HEK293T (cell line): ENCODE measurements at regions not wholly inside any gene's neighbourhood (a gene's known extent, or its start where the extent isn't known, plus 50 kb on each side); places are given as distances from the start of the nearest gene placed in this dataset.

ENCODE experiments used
- CTCF ChIA-PET: fragments of 350-600 bp; formaldehyde crosslinking; extraction: SDS; loops from one replicate; lab custom pipeline; 2021; ENCODE audit warnings: antibody characterized with exemption, inconsistent platforms; lab: Yijun Ruan, JAX
- POLR2A ChIA-PET: fragments of 350-600 bp; formaldehyde crosslinking; extraction: SDS; loops from one replicate; lab custom pipeline; 2020; ENCODE audit warnings: antibody characterized with exemption, inconsistent platforms; lab: Yijun Ruan, JAX
- DNase-seq: peaks from one replicate; pipeline ENCODE4 v3.0.0; 2012; ENCODE audit warnings: mixed read lengths; ENCODE audit errors: extremely low spot score
- ARNT ChIP-seq: fragments of 450-650 bp; IDR thresholded peaks from 2 replicates; pipeline ENCODE4 v1.6.1; 2017; ENCODE audit warnings: mild to moderate bottlenecking
- BHLHE40 ChIP-seq: fragments of 450-650 bp; IDR thresholded peaks from 2 replicates; pipeline ENCODE4 v1.6.1; 2016; ENCODE audit warnings: mild to moderate bottlenecking, moderate library complexity, borderline replicate concordance
- CTBP1 ChIP-seq: fragments of 450-650 bp; IDR thresholded peaks from 2 replicates; pipeline ENCODE4 v1.6.1; 2016; ENCODE audit warnings: borderline replicate concordance
- ELF4 ChIP-seq: fragments of 450-650 bp; IDR thresholded peaks from 2 replicates; pipeline ENCODE4 v1.6.1; 2017; ENCODE audit warnings: antibody characterized with exemption
- FOXA1 ChIP-seq: fragments of 450-650 bp; IDR thresholded peaks from 2 replicates; pipeline ENCODE4 v1.6.1; 2016; ENCODE audit warnings: mild to moderate bottlenecking
- FOXK2 ChIP-seq: fragments of 450-650 bp; IDR thresholded peaks from 2 replicates; pipeline ENCODE4 v1.6.1; 2016; ENCODE audit warnings: mild to moderate bottlenecking
- FOXM1 ChIP-seq: fragments of 450-650 bp; IDR thresholded peaks from 2 replicates; pipeline ENCODE4 v1.6.1; 2017; ENCODE audit warnings: mild to moderate bottlenecking, borderline replicate concordance
- HDGF ChIP-seq: fragments of 450-650 bp; IDR thresholded peaks from 2 replicates; pipeline ENCODE4 v1.6.1; 2017; ENCODE audit warnings: antibody characterized with exemption, borderline replicate concordance
- L3MBTL2 ChIP-seq: fragments of 450-650 bp; conservative IDR thresholded peaks from 2 replicates; pipeline ENCODE4 v1.6.1; 2016; ENCODE audit warnings: mild to moderate bottlenecking
- LEF1 ChIP-seq: fragments of 450-650 bp; IDR thresholded peaks from 2 replicates; pipeline ENCODE4 v1.6.1; 2017; ENCODE audit warnings: mild to moderate bottlenecking, borderline replicate concordance
- NFRKB ChIP-seq: fragments of 450-650 bp; IDR thresholded peaks from 2 replicates; pipeline ENCODE4 v1.6.1; 2016; ENCODE audit warnings: mild to moderate bottlenecking, moderate library complexity
- SP1 ChIP-seq: fragments of 450-650 bp; IDR thresholded peaks from 2 replicates; pipeline ENCODE4 v1.6.1; 2017
- SUZ12 ChIP-seq: fragments of 450-650 bp; IDR thresholded peaks from 2 replicates; pipeline ENCODE4 v1.6.1; 2016; ENCODE audit warnings: mild to moderate bottlenecking
- TARDBP ChIP-seq: fragments of 450-650 bp; IDR thresholded peaks from 2 replicates; pipeline ENCODE4 v1.6.1; 2016
- ZNF384 ChIP-seq: fragments of 450-650 bp; IDR thresholded peaks from 2 replicates; pipeline ENCODE4 v1.6.1; 2016
- TF ChIP-seq, protein P1 (sequence below): fragments of 450-650 bp; IDR thresholded peaks from 2 replicates; pipeline ENCODE4 v1.6.1; 2016

DNA sequence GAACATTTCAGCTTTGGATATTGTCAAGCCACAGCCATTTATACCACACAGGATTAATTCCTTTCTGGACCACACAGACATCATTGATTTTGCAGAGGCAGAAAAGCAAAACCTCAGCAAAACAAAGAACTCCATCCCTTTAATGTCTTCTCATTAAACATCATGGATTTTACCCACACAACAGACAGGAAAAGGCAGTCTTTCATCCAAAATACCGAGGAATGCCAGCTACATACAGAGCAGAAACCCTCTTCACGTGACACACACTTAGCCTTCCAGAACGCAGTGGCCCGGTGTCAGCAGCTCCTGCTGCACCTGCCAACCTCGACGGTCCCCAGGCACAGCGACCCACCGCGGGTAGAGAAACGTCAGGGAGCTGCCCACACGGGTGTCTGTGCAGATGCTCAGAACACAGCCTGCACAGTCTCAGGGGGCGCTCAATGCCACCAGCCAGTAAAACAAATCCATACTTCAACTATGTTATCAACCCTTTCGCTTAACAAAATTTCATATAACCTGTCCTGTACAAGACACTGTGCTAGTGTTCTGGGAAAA, 304.5 kb downstream of the EIPR1 start:
- POLR2A ChIA-PET: no interaction called here

DNA sequence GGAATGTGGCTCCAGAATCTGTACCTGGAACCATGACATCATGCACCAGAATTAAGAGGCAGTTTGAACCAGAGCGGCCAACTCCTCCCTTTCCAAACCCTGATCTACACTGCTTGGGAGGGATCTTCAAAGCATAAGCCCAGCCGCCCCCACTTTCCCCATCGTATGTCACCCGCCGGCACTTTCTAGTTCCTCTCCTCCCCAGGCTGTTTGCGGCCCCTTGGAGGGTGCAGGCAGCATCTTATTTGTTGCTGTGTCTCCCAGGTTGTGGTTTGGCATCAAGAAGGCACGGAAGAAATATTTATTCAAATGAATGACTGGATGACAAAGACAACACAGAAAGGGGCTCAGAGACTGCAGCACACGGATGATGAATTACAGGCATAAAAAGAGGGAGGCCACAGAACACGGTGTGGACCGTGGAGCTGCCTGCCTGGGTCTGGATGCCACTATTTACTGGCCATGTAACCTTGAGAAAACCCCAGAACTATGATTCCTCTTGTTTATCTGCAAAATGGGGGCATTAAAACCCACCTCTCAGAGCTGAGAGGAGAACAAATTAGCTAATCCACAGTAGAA, 305.8 kb downstream of the EIPR1 start:
- ChIA-PET CTCF (no interaction called here), POLR2A (no interaction called here)
- DNase-seq: no peak
- TF ChIP-seq TARDBP: no peak
- no peak for TF ChIP-seq SUZ12
- TF ChIP-seq FOXA1: no peak
- no peak for TF ChIP-seq ZNF384
- TF ChIP-seq NFRKB: no peak
- TF ChIP-seq BHLHE40: no peak
- TF ChIP-seq, protein P1, sequence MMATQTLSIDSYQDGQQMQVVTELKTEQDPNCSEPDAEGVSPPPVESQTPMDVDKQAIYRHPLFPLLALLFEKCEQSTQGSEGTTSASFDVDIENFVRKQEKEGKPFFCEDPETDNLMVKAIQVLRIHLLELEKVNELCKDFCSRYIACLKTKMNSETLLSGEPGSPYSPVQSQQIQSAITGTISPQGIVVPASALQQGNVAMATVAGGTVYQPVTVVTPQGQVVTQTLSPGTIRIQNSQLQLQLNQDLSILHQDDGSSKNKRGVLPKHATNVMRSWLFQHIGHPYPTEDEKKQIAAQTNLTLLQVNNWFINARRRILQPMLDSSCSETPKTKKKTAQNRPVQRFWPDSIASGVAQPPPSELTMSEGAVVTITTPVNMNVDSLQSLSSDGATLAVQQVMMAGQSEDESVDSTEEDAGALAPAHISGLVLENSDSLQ: no peak
- no peak for TF ChIP-seq ELF4
- TF ChIP-seq ARNT: no peak
- TF ChIP-seq FOXM1: no peak
- no peak for TF ChIP-seq LEF1
- TF ChIP-seq L3MBTL2: no peak
- TF ChIP-seq CTBP1: no peak

More for the DNA sequence above, 304.5 kb downstream of the EIPR1 start:
- CTCF ChIA-PET: no interaction called here
- no peak for DNase-seq
- TF ChIP-seq ELF4 (no peak), ZNF384 (no peak), SUZ12 (no peak), ARNT (no peak), BHLHE40 (no peak)

DNA sequence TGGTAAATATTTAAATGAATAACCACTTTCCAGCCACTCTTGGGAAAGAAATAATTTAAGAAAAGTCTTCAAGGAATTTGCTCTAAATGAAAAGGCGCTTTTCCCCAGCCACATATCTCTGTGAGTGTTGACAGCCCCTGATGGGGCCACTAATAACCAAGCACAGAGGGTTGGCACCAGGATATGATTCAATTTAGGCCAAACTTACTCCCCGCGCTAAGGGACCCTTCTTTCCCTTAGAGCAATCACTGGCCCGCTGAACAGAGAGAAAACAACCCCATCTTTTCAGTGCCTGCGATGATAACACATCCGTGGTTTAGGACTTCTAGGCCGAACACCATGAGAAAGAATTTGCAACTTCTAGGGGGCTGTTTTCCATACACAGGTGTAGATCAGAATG, 310.8 kb downstream of the EIPR1 start:
- POLR2A ChIA-PET: no interaction called here
- no peak for DNase-seq
- CTCF ChIA-PET: no interaction called here
- TF ChIP-seq CTBP1 (no peak), LEF1 (no peak), HDGF (no peak), BHLHE40 (no peak), FOXM1 (no peak), SP1 (no peak), SUZ12 (no peak), FOXA1 (no peak)

DNA sequence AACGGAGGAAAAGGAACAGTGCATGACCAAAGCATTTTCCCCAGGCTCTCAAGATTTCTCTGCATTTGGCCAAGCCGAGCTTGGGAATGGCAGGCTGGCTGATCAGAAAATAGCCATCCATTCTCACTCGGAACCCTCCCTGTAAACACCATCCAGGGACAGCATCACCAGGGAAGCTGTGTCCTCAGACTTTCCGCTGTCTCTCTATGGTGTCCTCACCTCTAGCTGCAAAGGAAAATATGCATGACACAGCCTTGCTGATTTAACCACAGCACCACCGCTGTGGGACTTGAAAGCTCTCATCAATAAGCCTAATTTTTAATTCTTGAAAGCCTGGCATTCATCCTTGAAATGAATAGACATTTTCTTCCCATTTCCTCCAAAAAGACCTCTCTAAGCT, 311.7 kb downstream of the EIPR1 start:
- TF ChIP-seq BHLHE40: no peak
- TF ChIP-seq ZNF384: no peak
- TF ChIP-seq FOXK2: no peak
- no peak for TF ChIP-seq ARNT
- no peak for TF ChIP-seq FOXA1
- no peak for TF ChIP-seq HDGF
- TF ChIP-seq SP1: no peak
- TF ChIP-seq TARDBP: no peak
- TF ChIP-seq NFRKB: no peak
- no peak for TF ChIP-seq CTBP1
- no peak for TF ChIP-seq ELF4
- no peak for TF ChIP-seq FOXM1
- TF ChIP-seq SUZ12: no peak
- TF ChIP-seq, protein P1: no peak
- ChIA-PET CTCF (no interaction called here), POLR2A (no interaction called here)
- no peak for DNase-seq

DNA sequence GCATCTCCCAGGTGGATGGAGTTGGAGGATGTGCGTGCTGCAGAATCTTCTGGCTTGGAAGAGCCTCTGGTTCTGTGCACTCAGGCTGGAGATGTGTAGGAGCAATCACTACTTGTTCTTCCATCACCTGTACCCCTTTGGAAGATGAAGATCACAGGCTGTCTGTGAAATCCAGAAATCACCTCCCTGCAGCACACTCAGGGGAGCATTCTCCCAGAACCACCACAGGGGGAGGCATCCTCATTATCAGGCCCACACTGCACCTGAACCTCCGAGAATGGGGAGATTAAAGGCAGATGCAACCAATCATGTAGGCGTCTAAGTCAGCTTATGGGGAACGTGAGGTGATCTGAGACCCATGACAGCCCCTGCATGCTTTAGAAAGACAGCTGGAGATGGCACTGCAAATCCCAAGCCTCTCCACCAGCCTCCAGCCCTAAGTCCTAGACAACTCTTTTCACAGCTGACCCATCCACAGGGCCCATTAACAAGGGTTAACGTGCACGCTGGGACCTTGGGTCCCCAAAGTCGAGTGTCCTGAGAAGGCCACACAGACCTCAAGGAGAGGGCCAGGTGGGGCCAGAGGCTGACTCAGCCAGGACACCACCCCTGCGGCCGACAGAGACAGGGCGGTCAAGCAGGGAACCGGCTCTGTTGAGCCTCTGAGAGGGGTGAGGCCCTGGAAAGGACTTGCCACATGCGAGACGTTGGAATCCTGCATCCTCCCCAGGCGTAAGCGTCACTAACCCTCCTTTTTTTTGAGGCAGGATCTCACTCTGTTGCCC, 314.9 kb downstream of the EIPR1 start:
- DNase-seq: no peak
- POLR2A ChIA-PET: no interaction called here
- CTCF ChIA-PET: no interaction called here
- no peak for TF ChIP-seq ARNT
- no peak for TF ChIP-seq FOXA1
- TF ChIP-seq SP1: no peak
- no peak for TF ChIP-seq LEF1
- no peak for TF ChIP-seq SUZ12
- no peak for TF ChIP-seq FOXM1
- no peak for TF ChIP-seq ZNF384
- no peak for TF ChIP-seq HDGF
- TF ChIP-seq TARDBP: no peak
- no peak for TF ChIP-seq ELF4
- no peak for TF ChIP-seq NFRKB
- no peak for TF ChIP-seq CTBP1
- no peak for TF ChIP-seq BHLHE40
- TF ChIP-seq L3MBTL2: no peak
- no peak for TF ChIP-seq FOXK2
- TF ChIP-seq, protein P1: no peak

DNA sequence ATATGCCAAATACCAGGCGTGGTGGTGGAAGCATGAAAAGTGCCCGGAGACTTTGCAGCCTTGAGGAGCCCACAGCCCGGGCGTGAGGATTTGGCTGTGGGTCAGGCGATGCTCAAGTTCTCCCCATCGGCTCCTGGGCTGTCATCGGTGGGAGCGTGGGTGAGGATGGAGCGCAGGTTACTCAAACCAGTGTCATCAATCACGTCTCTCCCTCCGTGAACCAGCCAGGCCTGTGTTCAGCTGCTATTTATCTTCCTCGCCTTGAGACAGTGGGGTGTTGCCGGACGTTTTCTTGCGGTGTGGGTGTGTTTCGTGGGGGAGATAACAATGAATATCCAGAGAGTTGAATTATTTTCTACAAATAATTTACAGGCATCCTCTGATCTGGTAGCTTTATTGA, 317.6 kb downstream of the EIPR1 start:
- ChIA-PET POLR2A (no interaction called here), CTCF (no interaction called here)
- DNase-seq: no peak
- TF ChIP-seq ELF4: no peak
- TF ChIP-seq SP1: no peak
- TF ChIP-seq TARDBP: no peak
- TF ChIP-seq ARNT: no peak
- TF ChIP-seq L3MBTL2: no peak
- no peak for TF ChIP-seq LEF1
- no peak for TF ChIP-seq HDGF
- TF ChIP-seq CTBP1: no peak
- TF ChIP-seq NFRKB: no peak
- no peak for TF ChIP-seq FOXA1
- TF ChIP-seq ZNF384: no peak
- no peak for TF ChIP-seq BHLHE40
